ENCODE measurements at regions not wholly inside any gene's neighbourhood (a gene's known extent, or its start where the extent isn't known, plus 50 kb on each side); places are given as distances from the start of the nearest gene placed in this dataset.

GRCh38 chr4:97104666-97105065 lies 1038.6 kb downstream of the STPG2 start:
- dilution Hi-C loops (cut with MboI; ENCODE audit: extremely low pct_ligation_motif_present, low sequenced_read_pairs) = no loop called here
- Histone ChIP-seq H3K27ac (ENCODE audit: control insufficient read depth, insufficient read depth, low read length) (no peak overlapping the region), H3K27me3 (ENCODE audit: control insufficient read depth, extremely low read depth, insufficient read depth, low read length) (no peaks in the 10 kb centered on the region), H3K4me3 (ENCODE audit: control insufficient read depth in 2 of 3, extremely low read depth in 1 of 3, insufficient read depth in 2 of 3, low read depth in 1 of 3, low read length in 3 of 3) (no peak overlapping the region), H3K79me2 (ENCODE audit: control insufficient read depth, insufficient read depth, low read length) (no peaks in the 10 kb centered on the region), H3K9me3 (ENCODE audit: control insufficient read depth, low read depth, low read length) (no peaks in the 10 kb centered on the region), H2AFZ (ENCODE audit: control insufficient read depth, low read length) (no peak overlapping the region), H3K36me3 (ENCODE audit: control insufficient read depth in 2 of 2, extremely low read depth in 1 of 2, insufficient read depth in 2 of 2, low read length in 2 of 2) (no peaks in the 10 kb centered on the region), H3K4me2 (ENCODE audit: control insufficient read depth, extremely low read depth, insufficient read depth, low read depth, low read length) (no peak overlapping the region), H3K9ac (ENCODE audit: control insufficient read depth, extremely low read depth, insufficient read depth, low read length) (no peak overlapping the region), H4K20me1 (ENCODE audit: control insufficient read depth, extremely low read depth, insufficient read depth, low read length) (no peaks in the 10 kb centered on the region), H3K4me1 (ENCODE audit: control insufficient read depth, extremely low read depth, insufficient read depth, low read length) (peaks cover 9% of the 10 kb centered on the region), H3K9me1 (ENCODE audit: control insufficient read depth, extremely low read depth, insufficient read depth, low read length) (no peaks in the 10 kb centered on the region)
- FAIRE-seq (no peak), DNase-seq (ENCODE audit: low read depth, low spot score) (no peak)
- TF ChIP-seq EZH2 (IDR thresholded peaks at IDR 0.05; ENCODE audit: low read length) = no peak
- TF ChIP-seq CTCF (optimal IDR thresholded peaks at IDR 0.05 in 1 of 3, IDR thresholded peaks at IDR 0.05 in 1 of 3, conservative IDR thresholded peaks at IDR 0.05 in 1 of 3; ENCODE audit: extremely low read depth in 1 of 3, insufficient read depth in 2 of 3, low read length in 3 of 3) = no peak

GRCh38 chr4:97105347-97106099 lies 1037.8 kb downstream of the STPG2 start:
- no peaks in the 10 kb centered on the region for H3K9me1 ChIP-seq (ENCODE audit: control insufficient read depth, extremely low read depth, insufficient read depth, low read length)
- H3K4me3 ChIP-seq (ENCODE audit: control insufficient read depth in 2 of 3, extremely low read depth in 1 of 3, insufficient read depth in 2 of 3, low read depth in 1 of 3, low read length in 3 of 3) = no peak overlapping the region
- H3K79me2 ChIP-seq (ENCODE audit: control insufficient read depth, insufficient read depth, low read length) = no peaks in the 10 kb centered on the region
- DNase-seq (ENCODE audit: low read depth, low spot score) (no peak), FAIRE-seq (no peak)
- H2AFZ ChIP-seq (ENCODE audit: control insufficient read depth, low read length) = no peak overlapping the region
- H3K36me3 ChIP-seq (ENCODE audit: control insufficient read depth in 2 of 2, extremely low read depth in 1 of 2, insufficient read depth in 2 of 2, low read length in 2 of 2) = no peaks in the 10 kb centered on the region
- no peak overlapping the region for H3K27ac ChIP-seq (ENCODE audit: control insufficient read depth, insufficient read depth, low read length)
- TF ChIP-seq CTCF (optimal IDR thresholded peaks at IDR 0.05 in 1 of 3, IDR thresholded peaks at IDR 0.05 in 1 of 3, conservative IDR thresholded peaks at IDR 0.05 in 1 of 3; ENCODE audit: extremely low read depth in 1 of 3, insufficient read depth in 2 of 3, low read length in 3 of 3) (no peak), EZH2 (IDR thresholded peaks at IDR 0.05; ENCODE audit: low read length) (no peak)
- no peaks in the 10 kb centered on the region for H3K9me3 ChIP-seq (ENCODE audit: control insufficient read depth, low read depth, low read length)
- peaks cover 9% of the 10 kb centered on the region for H3K4me1 ChIP-seq (ENCODE audit: control insufficient read depth, extremely low read depth, insufficient read depth, low read length)
- no peak overlapping the region for H3K4me2 ChIP-seq (ENCODE audit: control insufficient read depth, extremely low read depth, insufficient read depth, low read depth, low read length)
- H4K20me1 ChIP-seq (ENCODE audit: control insufficient read depth, extremely low read depth, insufficient read depth, low read length) = no peaks in the 10 kb centered on the region
- dilution Hi-C loops (cut with MboI; ENCODE audit: extremely low pct_ligation_motif_present, low sequenced_read_pairs) = no loop called here
- no peaks in the 10 kb centered on the region for H3K27me3 ChIP-seq (ENCODE audit: control insufficient read depth, extremely low read depth, insufficient read depth, low read length)
- H3K9ac ChIP-seq (ENCODE audit: control insufficient read depth, extremely low read depth, insufficient read depth, low read length) = no peak overlapping the region

Measured in keratinocyte (primary cell).